HuH-7 (cell line): ENCODE measurements at regions not wholly inside any gene's neighbourhood (a gene's known extent, or its start where the extent isn't known, plus 50 kb on each side); places are given as distances from the start of the nearest gene placed in this dataset.

Experiments
- DNase-seq: peaks from one replicate; pipeline ENCODE4 v3.0.0; 2011; ENCODE audit warnings: low spot score

- no peak for DNase-seq
These were observed 52.1 kb upstream of the FREM1 start for GRCh38 chr9:14962193-14962882.

- DNase-seq: no peak
These were observed 51.3 kb upstream of the FREM1 start for GRCh38 chr9:14961372-14962068.

- DNase-seq: no peak
These were observed 50.7 kb upstream of the FREM1 start for GRCh38 chr9:14960881-14961280.
